HUES6 (cell line): ENCODE measurements at regions not wholly inside any gene's neighbourhood (a gene's known extent, or its start where the extent isn't known, plus 50 kb on each side); places are given as distances from the start of the nearest gene placed in this dataset.

Experiments
- H3K27ac ChIP-seq: 2 replicates; pipeline ENCODE4 v1.7.0; 2013; ENCODE audit warnings: low read depth, mild to moderate bottlenecking, low read length, inconsistent platforms
- H3K27me3 ChIP-seq: 2 replicates; pipeline ENCODE4 v1.6.1; 2013; ENCODE audit warnings: low read length; ENCODE audit not compliant: control insufficient read depth, insufficient read depth
- H3K36me3 ChIP-seq: 2 replicates; pipeline ENCODE4 v1.6.1; 2013; ENCODE audit warnings: low read length; ENCODE audit not compliant: control insufficient read depth, insufficient read depth
- H3K4me1 ChIP-seq: 2 replicates; pipeline ENCODE4 v1.6.1; 2013; ENCODE audit warnings: low read length; ENCODE audit not compliant: control insufficient read depth, insufficient read depth
- H3K4me3 ChIP-seq: 2 replicates; pipeline ENCODE4 v1.5.1; 2013; ENCODE audit warnings: low read depth, low read length
- H3K9ac ChIP-seq: one replicate; pipeline ENCODE4 v1.6.1; 2013; ENCODE audit warnings: mild to moderate bottlenecking, low read length
- H3K9me3 ChIP-seq: 2 replicates; pipeline ENCODE4 v1.6.1; 2013; ENCODE audit warnings: low read depth, low read length; ENCODE audit not compliant: control insufficient read depth, insufficient read depth

- Histone ChIP-seq H3K27me3 (no peaks in the 10 kb centered on the region), H3K27ac (no peak overlapping the region), H3K9ac (no peak overlapping the region)
Observed at GRCh38 chr6:121756666-121757065, 321.2 kb downstream of the GJA1 start.

DNA sequence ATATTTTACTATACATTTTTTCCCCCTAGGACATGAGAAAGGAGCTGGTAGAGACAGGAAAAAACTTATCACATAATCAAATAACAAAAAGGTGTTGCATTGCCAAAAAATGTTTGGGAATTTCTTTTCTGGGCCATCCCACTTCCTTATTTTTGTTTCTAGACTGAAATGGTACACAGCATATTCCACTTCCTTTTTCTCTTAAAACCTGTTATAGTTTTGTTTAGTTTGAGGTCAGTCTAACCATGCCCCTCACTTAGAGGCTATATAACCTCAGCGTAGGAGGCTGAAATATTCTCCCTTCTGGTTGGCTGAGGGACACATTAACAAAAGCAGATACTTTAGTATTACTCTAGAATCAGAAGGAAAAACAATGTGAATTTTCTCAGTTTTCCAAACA is 323.9 kb downstream of the GJA1 start:
- Histone ChIP-seq H3K4me1 (no peaks in the 10 kb centered on the region), H3K27ac (no peak overlapping the region), H3K9ac (no peak overlapping the region), H3K9me3 (no peaks in the 10 kb centered on the region), H3K36me3 (no peaks in the 10 kb centered on the region), H3K4me3 (no peak overlapping the region), H3K27me3 (no peaks in the 10 kb centered on the region)

More at GRCh38 chr6:121756666-121757065, 321.2 kb downstream of the GJA1 start:
- H3K4me3 ChIP-seq, result no peak overlapping the region
- peaks cover 2% of the 10 kb centered on the region; the same call in 1 of the 2 replicates for H3K9me3 ChIP-seq
- no peaks in the 10 kb centered on the region for H3K36me3 ChIP-seq
- no peaks in the 10 kb centered on the region for H3K4me1 ChIP-seq

DNA sequence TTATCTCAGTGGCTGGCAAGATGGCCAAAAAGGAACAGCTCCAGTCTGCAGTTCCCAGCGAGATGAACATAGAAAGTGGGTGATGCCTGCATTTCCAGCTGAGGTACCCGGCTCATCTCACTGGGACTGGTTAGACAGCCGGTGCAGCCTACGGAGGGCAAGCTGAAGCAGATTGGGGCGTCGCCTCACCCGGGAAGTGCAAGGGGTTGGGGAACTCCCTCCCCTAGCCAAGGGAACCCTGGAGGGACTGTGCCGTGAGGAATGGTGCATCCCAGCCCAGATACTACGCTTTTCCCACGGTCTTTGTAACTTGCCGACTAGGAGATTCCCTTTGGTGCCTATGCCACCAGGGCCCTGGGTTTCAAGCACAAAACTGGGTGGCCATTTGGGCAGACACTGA is 324.7 kb downstream of the GJA1 start:
- H3K36me3 ChIP-seq, result no peaks in the 10 kb centered on the region
- no peak overlapping the region for H3K4me3 ChIP-seq
- no peak overlapping the region for H3K9ac ChIP-seq

DNA sequence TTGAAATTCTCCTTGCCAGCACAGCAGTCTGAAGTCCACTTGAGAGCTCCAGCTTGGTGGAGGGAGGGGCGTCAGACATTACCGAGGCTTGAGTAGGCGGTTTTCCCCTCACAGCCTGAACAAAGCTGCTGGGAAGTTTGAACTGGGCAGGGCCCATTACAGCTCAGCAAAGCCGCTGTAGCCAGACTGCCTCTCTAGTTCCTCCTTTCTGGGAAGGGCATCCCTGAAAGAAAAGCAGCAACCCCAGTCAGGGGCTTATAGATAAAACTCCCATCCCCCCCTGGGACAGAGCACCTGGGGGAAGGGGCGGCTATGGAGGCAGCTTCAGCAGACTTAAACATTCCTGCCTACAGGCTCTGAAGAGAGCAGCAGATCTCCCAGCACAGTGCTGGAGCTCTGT is 325.3 kb downstream of the GJA1 start:
- Histone ChIP-seq H3K36me3 (no peaks in the 10 kb centered on the region), H3K4me1 (no peaks in the 10 kb centered on the region), H3K9ac (no peak overlapping the region), H3K9me3 (no peaks in the 10 kb centered on the region), H3K27me3 (no peaks in the 10 kb centered on the region), H3K4me3 (no peak overlapping the region), H3K27ac (no peak overlapping the region)

More for the DNA sequence above, 324.7 kb downstream of the GJA1 start:
- no peak overlapping the region for H3K27ac ChIP-seq
- H3K9me3 ChIP-seq, result no peaks in the 10 kb centered on the region
- H3K4me1 ChIP-seq, result no peaks in the 10 kb centered on the region
- H3K27me3 ChIP-seq, result no peaks in the 10 kb centered on the region

DNA sequence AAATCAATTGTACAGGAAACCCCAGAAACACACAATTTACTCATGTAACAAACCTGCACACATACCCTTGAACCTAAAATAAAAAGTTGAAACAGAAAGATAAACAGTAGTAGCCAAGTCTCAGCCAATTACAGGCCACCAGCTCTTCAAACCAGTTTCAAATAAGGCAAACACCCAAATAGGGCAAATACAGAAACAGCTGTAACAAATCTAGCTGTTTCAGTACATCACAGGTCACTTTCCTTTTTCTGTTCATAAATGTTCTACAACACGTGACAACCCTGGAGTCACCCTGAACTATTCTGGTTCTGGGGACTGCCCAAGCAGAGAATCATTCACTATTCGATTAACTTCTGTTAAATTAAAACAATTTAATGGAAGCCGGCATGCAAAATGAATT is 329.0 kb downstream of the GJA1 start:
- Histone ChIP-seq H3K9ac (no peak overlapping the region), H3K27me3 (no peaks in the 10 kb centered on the region), H3K36me3 (no peaks in the 10 kb centered on the region), H3K9me3 (no peaks in the 10 kb centered on the region), H3K27ac (no peak overlapping the region), H3K4me3 (no peak overlapping the region), H3K4me1 (no peaks in the 10 kb centered on the region)

DNA sequence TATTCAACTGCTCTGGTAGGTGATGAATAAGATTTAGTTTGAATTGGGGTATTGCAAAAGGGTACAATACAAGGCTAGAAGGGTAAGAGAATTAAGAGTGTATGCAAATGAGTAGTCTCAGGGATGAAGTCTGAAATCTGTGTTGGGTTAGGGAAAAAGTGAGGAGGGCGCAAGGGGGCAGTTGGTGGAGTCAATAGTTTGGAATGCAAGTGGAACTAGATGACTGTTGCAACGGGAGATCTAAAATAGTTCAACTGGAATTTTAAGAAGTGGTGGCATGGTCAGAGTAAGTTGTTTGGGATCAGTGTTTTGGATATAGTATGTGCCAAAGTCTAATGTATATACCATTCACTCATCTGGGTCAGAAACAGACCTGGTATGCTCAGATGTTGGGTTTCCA is 329.6 kb downstream of the GJA1 start:
- H3K27me3 ChIP-seq, result no peaks in the 10 kb centered on the region
- H3K4me1 ChIP-seq, result no peaks in the 10 kb centered on the region
- no peak overlapping the region for H3K9ac ChIP-seq
- H3K27ac ChIP-seq, result no peak overlapping the region
- H3K9me3 ChIP-seq, result no peaks in the 10 kb centered on the region
- no peaks in the 10 kb centered on the region for H3K36me3 ChIP-seq
- no peak overlapping the region for H3K4me3 ChIP-seq

DNA sequence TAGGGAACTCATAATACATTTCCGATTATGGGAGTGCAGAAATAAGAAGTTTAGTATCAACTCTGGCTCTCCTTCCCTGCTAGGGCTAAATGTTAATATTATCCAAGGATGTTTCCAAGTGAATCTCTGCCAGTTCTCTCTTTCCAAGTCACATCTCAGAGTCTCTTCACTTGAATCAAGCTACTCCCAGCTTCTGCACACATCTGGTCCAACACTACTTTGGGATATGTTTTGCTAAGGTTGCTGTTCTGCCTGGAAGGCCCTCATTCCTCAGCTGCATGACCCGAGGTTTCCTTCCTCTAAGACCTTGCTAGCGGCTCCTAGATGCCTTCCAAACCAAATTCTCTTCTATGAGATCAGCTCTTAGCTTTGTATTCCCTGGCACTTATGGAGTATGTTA is 331.8 kb downstream of the GJA1 start:
- Histone ChIP-seq H3K36me3 (no peaks in the 10 kb centered on the region), H3K4me1 (no peaks in the 10 kb centered on the region), H3K9ac (no peak overlapping the region), H3K9me3 (no peaks in the 10 kb centered on the region), H3K27ac (no peak overlapping the region), H3K27me3 (no peaks in the 10 kb centered on the region), H3K4me3 (no peak overlapping the region)

GRCh38 chr6:121770943-121771342 is 335.5 kb downstream of the GJA1 start:
- Histone ChIP-seq H3K4me1 (no peaks in the 10 kb centered on the region), H3K9ac (no peak overlapping the region), H3K27ac (no peak overlapping the region), H3K9me3 (no peaks in the 10 kb centered on the region), H3K27me3 (no peaks in the 10 kb centered on the region), H3K36me3 (no peaks in the 10 kb centered on the region), H3K4me3 (no peak overlapping the region)

GRCh38 chr6:121771937-121772720 is 336.7 kb downstream of the GJA1 start:
- Histone ChIP-seq H3K27me3 (no peaks in the 10 kb centered on the region), H3K4me3 (no peak overlapping the region), H3K36me3 (no peaks in the 10 kb centered on the region), H3K4me1 (no peaks in the 10 kb centered on the region), H3K27ac (no peak overlapping the region), H3K9ac (no peak overlapping the region), H3K9me3 (no peaks in the 10 kb centered on the region)

DNA sequence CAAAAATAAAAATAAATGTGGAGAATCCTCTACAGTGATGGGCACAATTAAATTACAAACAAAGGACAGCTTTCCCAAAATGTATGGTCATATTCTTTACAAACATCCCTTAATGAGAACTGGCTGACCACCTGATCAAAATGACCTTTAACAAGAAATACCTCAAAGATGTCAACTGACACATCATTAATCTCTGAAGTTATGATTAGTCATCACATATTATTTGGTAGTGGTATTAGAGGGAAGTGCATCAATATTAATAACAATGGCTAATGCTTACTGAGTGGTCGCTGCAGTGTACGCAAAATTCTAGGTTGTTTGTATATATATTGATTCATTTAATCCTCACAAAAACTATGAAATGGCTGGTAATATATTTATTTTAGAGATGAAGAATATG is 340.6 kb downstream of the GJA1 start:
- no peaks in the 10 kb centered on the region for H3K9me3 ChIP-seq
- no peak overlapping the region for H3K27ac ChIP-seq
- H3K36me3 ChIP-seq, result no peaks in the 10 kb centered on the region
- no peaks in the 10 kb centered on the region for H3K4me1 ChIP-seq
- no peak overlapping the region for H3K9ac ChIP-seq
- no peak overlapping the region for H3K4me3 ChIP-seq
- H3K27me3 ChIP-seq, result no peaks in the 10 kb centered on the region

DNA sequence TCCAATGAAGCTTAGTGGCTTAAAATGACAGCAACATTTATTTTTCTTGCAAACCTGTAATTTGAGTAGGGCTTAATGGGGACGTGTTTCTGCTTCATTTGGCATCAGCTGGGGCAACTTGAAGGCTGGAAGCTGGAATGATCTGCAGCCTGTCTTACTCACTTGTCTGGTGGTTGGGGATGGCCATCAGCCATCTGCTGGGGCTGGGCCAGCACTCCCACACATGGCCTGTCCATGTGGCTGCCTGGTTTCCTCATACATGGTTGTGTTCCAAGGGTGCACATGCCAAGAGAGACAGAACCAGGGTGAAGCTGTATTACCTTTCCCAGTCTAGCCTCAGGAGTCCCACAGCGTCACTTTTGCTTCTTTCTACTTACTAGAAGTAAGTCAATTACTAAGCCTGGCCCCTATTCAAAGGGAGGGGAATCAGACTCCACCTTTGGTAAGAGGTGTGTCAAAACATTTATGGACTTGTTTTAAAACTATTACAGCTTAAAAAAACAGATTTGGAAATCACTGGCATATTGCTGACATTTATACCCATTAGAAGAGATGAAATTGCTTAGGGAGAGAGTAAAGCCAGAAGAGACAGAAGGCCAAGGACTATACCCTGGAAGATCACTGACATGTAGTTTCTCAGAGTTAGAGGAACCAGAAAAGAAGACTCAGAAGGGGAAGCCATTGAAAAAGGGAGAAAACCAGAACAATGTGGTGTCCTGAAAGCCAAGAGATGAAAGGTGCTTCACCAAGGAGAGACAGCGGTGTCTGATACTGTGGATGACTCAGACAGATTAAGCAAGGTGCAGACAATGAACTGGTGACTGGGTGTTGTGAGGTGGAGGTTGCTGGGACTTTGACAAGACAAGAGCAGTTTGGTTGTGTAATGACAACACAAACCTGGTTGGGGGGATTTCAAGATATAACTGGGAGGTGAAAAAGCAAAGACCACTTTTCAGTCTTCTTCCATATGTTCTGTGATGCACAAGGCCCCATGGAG is 345.2 kb downstream of the GJA1 start:
- Histone ChIP-seq H3K4me1 (no peaks in the 10 kb centered on the region), H3K27ac (no peak overlapping the region), H3K9ac (no peak overlapping the region), H3K4me3 (no peak overlapping the region), H3K36me3 (no peaks in the 10 kb centered on the region), H3K27me3 (no peaks in the 10 kb centered on the region), H3K9me3 (no peaks in the 10 kb centered on the region)
